ENCODE measurements at regions not wholly inside any gene's neighbourhood (a gene's known extent, or its start where the extent isn't known, plus 50 kb on each side); places are given as distances from the start of the nearest gene placed in this dataset.

GRCh38 chr22:44410451-44410991 lies 87.5 kb downstream of the RTL6 start:
- DNase-seq (ENCODE audit: extremely low spot score) = no peak
- TF ChIP-seq CTCF (IDR thresholded peaks at IDR 0.05; ENCODE audit: control extremely low read depth, extremely low read depth, low read depth, missing control alignments) = no peak
- CTCF ChIA-PET = interaction anchor here (2.1 kb wide), 1 partner anchor 9 kb away, joined by 5 read pairs; no protein-coding TSS in a partner anchor
- POLR2A ChIA-PET = no interaction called here

GRCh38 chr22:44409974-44410316 lies 88.1 kb downstream of the RTL6 start:
- no peak for DNase-seq (ENCODE audit: extremely low spot score)
- TF ChIP-seq CTCF (IDR thresholded peaks at IDR 0.05; ENCODE audit: control extremely low read depth, extremely low read depth, low read depth, missing control alignments) = no peak
- CTCF ChIA-PET = interaction anchor here (2.1 kb wide), 1 partner anchor 9 kb away, joined by 5 read pairs; no protein-coding TSS in a partner anchor
- POLR2A ChIA-PET = no interaction called here

- CTCF ChIA-PET = interaction anchor here (2.1 kb wide), 1 partner anchor 8 kb away, joined by 5 read pairs; no protein-coding TSS in a partner anchor
- no peak for TF ChIP-seq CTCF (IDR thresholded peaks at IDR 0.05; ENCODE audit: control extremely low read depth, extremely low read depth, low read depth, missing control alignments)
- no peak for DNase-seq (ENCODE audit: extremely low spot score)
- POLR2A ChIA-PET = no interaction called here
Measured at GRCh38 chr22:44409211-44409973, 88.6 kb downstream of the RTL6 start.

- ChIA-PET CTCF (no interaction called here), POLR2A (no interaction called here)
- TF ChIP-seq CTCF (IDR thresholded peaks at IDR 0.05; ENCODE audit: control extremely low read depth, extremely low read depth, low read depth, missing control alignments) = no peak
- no peak for DNase-seq (ENCODE audit: extremely low spot score)
Measured at GRCh38 chr22:44408829-44409192, 89.2 kb downstream of the RTL6 start.

- no peak for DNase-seq (ENCODE audit: extremely low spot score)
- CTCF ChIA-PET = no interaction called here
- POLR2A ChIA-PET = no interaction called here
- no peak for TF ChIP-seq CTCF (IDR thresholded peaks at IDR 0.05; ENCODE audit: control extremely low read depth, extremely low read depth, low read depth, missing control alignments)
Measured at GRCh38 chr22:44407987-44408828, 89.8 kb downstream of the RTL6 start.

- ChIA-PET CTCF (no interaction called here), POLR2A (no interaction called here)
- no peak for DNase-seq (ENCODE audit: extremely low spot score)
- TF ChIP-seq CTCF (IDR thresholded peaks at IDR 0.05; ENCODE audit: control extremely low read depth, extremely low read depth, low read depth, missing control alignments) = no peak
Measured at GRCh38 chr22:44407171-44407986, 90.7 kb downstream of the RTL6 start.

Measured in GM10248 (cell line).